GM23248 (cell line): ENCODE measurements at regions not wholly inside any gene's neighbourhood (a gene's known extent, or its start where the extent isn't known, plus 50 kb on each side); places are given as distances from the start of the nearest gene placed in this dataset.

Source experiments
- DNase-seq: peaks from one replicate; pipeline ENCODE4 v3.0.0-alpha.2; 2015
- H2AFZ ChIP-seq: fragments of 200-600 bp; sonication (generic); 2 replicates; pipeline ENCODE4 v1.6.1; 2016; ENCODE audit warnings: antibody characterized with exemption
- H3F3A ChIP-seq: fragments of 200-600 bp; sonication (generic); 2 replicates; pipeline ENCODE4 v1.6.1; 2016; ENCODE audit warnings: mild to moderate bottlenecking, antibody characterized with exemption, mixed run types; ENCODE audit not compliant: insufficient read depth
- H3K27ac ChIP-seq: fragments of 200-600 bp; sonication (generic); 2 replicates; pipeline ENCODE4 v1.5.1; 2016; ENCODE audit warnings: mild to moderate bottlenecking
- H3K27me3 ChIP-seq: fragments of 200-600 bp; sonication (generic); replicated peaks from 2 replicates; pipeline ENCODE4 v1.6.1; 2016; ENCODE audit warnings: mild to moderate bottlenecking; ENCODE audit not compliant: insufficient read depth
- H3K36me3 ChIP-seq: fragments of 200-600 bp; sonication (generic); 2 replicates; pipeline ENCODE4 v1.6.1; 2016; ENCODE audit warnings: low read depth, mild to moderate bottlenecking
- H3K4me1 ChIP-seq: fragments of 200-600 bp; sonication (generic); 2 replicates; pipeline ENCODE4 v1.6.1; 2016; ENCODE audit warnings: mild to moderate bottlenecking; ENCODE audit not compliant: insufficient read depth
- H3K4me2 ChIP-seq: fragments of 200-600 bp; sonication (generic); one replicate; pipeline ENCODE4 v1.6.1; 2016; ENCODE audit warnings: mild to moderate bottlenecking; ENCODE audit not compliant: unreplicated experiment
- H3K4me3 ChIP-seq: fragments of 200-600 bp; sonication (generic); 2 replicates; pipeline ENCODE4 v1.5.1; 2016; ENCODE audit warnings: mild to moderate bottlenecking
- H3K79me2 ChIP-seq: fragments of 200-600 bp; sonication (generic); 2 replicates; pipeline ENCODE4 v1.6.1; 2016; ENCODE audit warnings: mild to moderate bottlenecking; ENCODE audit not compliant: insufficient read depth
- H3K9ac ChIP-seq: fragments of 200-600 bp; sonication (generic); 2 replicates; pipeline ENCODE4 v1.6.1; 2016; ENCODE audit warnings: mild to moderate bottlenecking
- H3K9me2 ChIP-seq: fragments of 200-600 bp; sonication (generic); 2 replicates; pipeline ENCODE4 v1.6.1; 2016; ENCODE audit warnings: mixed run types, mild to moderate bottlenecking, moderate library complexity; ENCODE audit not compliant: insufficient read depth
- H3K9me3 ChIP-seq: fragments of 200-600 bp; sonication (generic); one replicate; pipeline ENCODE4 v1.6.1; 2017; ENCODE audit warnings: low read depth
- H4K20me1 ChIP-seq: fragments of 200-600 bp; sonication (generic); 2 replicates; pipeline ENCODE4 v1.6.0; 2016; ENCODE audit not compliant: insufficient read depth
- EZH2 ChIP-seq: fragments of 200-600 bp; sonication (generic); IDR thresholded peaks from 2 replicates; pipeline ENCODE4 v1.6.1; 2018; ENCODE audit warnings: antibody characterized with exemption, mild to moderate bottlenecking; ENCODE audit not compliant: insufficient read depth, poor library complexity, severe bottlenecking
- EZH2phosphoT487 ChIP-seq: fragments of 200-600 bp; sonication (generic); IDR thresholded peaks from 2 replicates; pipeline ENCODE4 v1.6.1; 2018; ENCODE audit warnings: antibody characterized with exemption, moderate library complexity, mild to moderate bottlenecking, low read depth; ENCODE audit not compliant: insufficient read depth
- WGBS, 2 experiments: methylation state at CpG; one replicate each; pipeline ENCODE4 v1.1.6; 2015 to 2017; ENCODE audit warnings: low lambda C conversion rate in 2 of 2, low coverage in 1 of 2; ENCODE audit errors: missing lambda C conversion rate in 2 of 2; 5-methylcytosine and 5-hydroxymethylcytosine counted together
- in situ Hi-C: fragments of 300-500 bp; cut with MboI; formaldehyde crosslinking; loops from 2 replicates; pipeline ENCODE4 v1.15.0; 2020

DNA sequence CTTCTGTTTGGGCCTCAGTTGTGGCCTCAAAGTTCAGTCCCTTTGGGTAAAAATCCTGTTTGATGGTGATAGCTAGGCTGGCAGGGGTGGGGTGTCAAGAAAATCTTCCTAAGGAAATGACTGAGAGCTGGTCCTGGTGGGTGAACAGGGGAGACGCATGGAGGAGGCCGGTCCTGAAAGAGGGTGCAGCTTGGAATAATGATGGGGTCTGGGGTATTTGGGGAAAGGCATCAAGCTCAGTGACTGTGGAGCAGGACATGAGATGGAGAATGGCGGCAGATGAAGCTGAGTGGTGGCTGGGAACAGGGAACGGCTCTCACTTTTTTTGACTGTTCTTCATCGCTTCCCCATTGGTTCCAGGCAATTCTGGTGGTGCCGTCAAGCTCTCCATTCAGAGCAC is 140.7 kb upstream of the PKDCC start:
- in situ Hi-C loops: no loop called here
- 95% methylated on average over 6 of the region's 6 CpGs for WGBS, 2 experiments

DNA sequence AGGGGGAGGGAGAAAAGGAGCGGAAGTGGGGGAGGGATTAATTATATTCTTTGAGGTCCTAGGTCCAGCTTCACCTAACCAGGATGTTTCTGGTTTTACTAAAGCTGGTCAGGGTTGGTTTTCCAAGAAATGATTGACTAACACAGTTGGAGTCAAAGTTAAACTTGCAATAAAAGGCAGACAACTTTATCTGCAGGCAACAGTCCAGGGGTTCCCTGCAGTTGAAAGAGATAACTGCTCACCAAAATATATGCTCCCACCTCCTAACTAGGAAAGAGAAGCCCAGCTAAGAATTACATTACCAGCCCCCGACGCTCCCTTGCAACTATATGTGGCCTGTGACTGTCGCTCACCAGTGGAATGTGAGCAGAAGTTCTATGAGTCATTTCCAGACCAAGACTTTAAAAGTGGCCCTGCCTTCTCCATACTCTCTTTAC is 140.0 kb upstream of the PKDCC start:
- Histone ChIP-seq H3K4me1 (peaks cover 29% of the 10 kb centered on the region), H3K27ac (no peak overlapping the region), H3K27me3 (no peaks in the 10 kb centered on the region), H2AFZ (no peak overlapping the region), H3K9me3 (no peaks in the 10 kb centered on the region), H3K79me2 (no peaks in the 10 kb centered on the region), H3K9me2 (no peaks in the 10 kb centered on the region), H3K9ac (no peak overlapping the region), H3F3A (no peaks in the 10 kb centered on the region), H4K20me1 (no peaks in the 10 kb centered on the region), H3K4me2 (no peak overlapping the region), H3K4me3 (no peak overlapping the region), H3K36me3 (no peaks in the 10 kb centered on the region)
- in situ Hi-C loops: no loop called here
- WGBS, 2 experiments: 54 to 69% methylated on average over 4 of the region's 4 CpGs
- TF ChIP-seq EZH2phosphoT487 (no peak), EZH2 (no peak)
- DNase-seq: peak; percentile 62

More for the DNA sequence above, 140.7 kb upstream of the PKDCC start:
- no peaks in the 10 kb centered on the region for H3K27me3 ChIP-seq
- H3F3A ChIP-seq: no peaks in the 10 kb centered on the region
- H3K4me1 ChIP-seq: peaks cover 29% of the 10 kb centered on the region
- no peak overlapping the region for H3K4me2 ChIP-seq
- H2AFZ ChIP-seq: no peak overlapping the region
- no peaks in the 10 kb centered on the region for H3K9me3 ChIP-seq
- no peaks in the 10 kb centered on the region for H3K9me2 ChIP-seq
- H3K9ac ChIP-seq: no peak overlapping the region
- H3K27ac ChIP-seq: no peak overlapping the region
- no peaks in the 10 kb centered on the region for H3K36me3 ChIP-seq
- TF ChIP-seq EZH2: no peak
- no peak for TF ChIP-seq EZH2phosphoT487
- no peaks in the 10 kb centered on the region for H4K20me1 ChIP-seq
- DNase-seq: no peak
- no peak overlapping the region for H3K4me3 ChIP-seq
- no peaks in the 10 kb centered on the region for H3K79me2 ChIP-seq

DNA sequence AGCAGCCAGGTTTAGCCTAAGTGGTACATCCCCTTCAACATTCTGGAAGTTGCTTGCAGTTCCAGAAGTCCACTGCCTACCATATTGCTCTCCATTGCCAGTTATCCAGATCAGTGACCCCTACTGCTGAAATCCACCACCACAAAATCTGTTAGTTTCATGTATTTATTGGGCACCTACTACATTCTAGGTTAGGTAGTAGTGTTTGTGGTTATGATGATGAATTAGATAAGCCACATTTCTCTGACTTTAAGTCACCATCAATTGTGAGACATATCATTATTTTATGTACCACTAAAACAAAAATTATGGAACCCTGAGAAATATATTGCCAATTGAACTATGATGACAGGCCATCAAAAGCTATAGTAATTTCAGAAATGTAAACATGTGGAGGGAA is 139.5 kb upstream of the PKDCC start:
- Histone ChIP-seq H4K20me1 (no peaks in the 10 kb centered on the region), H3K27ac (no peak overlapping the region), H3K79me2 (no peaks in the 10 kb centered on the region), H3K9me2 (no peaks in the 10 kb centered on the region), H3K9me3 (no peaks in the 10 kb centered on the region), H3K4me3 (no peak overlapping the region), H3K36me3 (no peaks in the 10 kb centered on the region), H3K4me1 (peaks cover 24% of the 10 kb centered on the region), H2AFZ (no peak overlapping the region), H3K27me3 (no peaks in the 10 kb centered on the region), H3K9ac (no peak overlapping the region), H3K4me2 (no peak overlapping the region), H3F3A (no peaks in the 10 kb centered on the region)
- in situ Hi-C loops: no loop called here
- TF ChIP-seq EZH2phosphoT487: no peak
- TF ChIP-seq EZH2: no peak
- no peak for DNase-seq

DNA sequence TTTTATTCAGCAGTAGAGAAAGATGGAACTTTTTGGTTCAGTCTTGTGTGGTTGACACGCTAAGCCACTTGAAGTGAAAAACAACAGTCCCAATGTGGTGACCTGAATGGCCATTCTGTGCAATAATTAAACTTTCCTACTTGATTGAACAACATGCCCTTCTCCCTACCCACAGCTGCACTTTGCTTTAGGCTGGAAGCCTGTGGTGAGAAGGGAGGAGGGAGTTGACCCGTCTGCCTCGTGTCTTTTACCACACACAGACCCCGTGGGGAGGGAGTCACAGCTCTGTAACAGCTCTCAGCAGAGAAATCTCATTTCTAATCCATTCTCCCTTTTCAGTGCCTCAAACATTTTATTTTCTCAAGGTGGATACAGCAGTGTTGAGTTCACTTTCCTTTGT is 138.2 kb upstream of the PKDCC start:
- no peaks in the 10 kb centered on the region for H3K27me3 ChIP-seq
- TF ChIP-seq EZH2: no peak
- no peak for TF ChIP-seq EZH2phosphoT487
- no peaks in the 10 kb centered on the region for H3F3A ChIP-seq
- H3K4me3 ChIP-seq: no peak overlapping the region
- in situ Hi-C loops: no loop called here
- H3K9me3 ChIP-seq: no peaks in the 10 kb centered on the region
- no peaks in the 10 kb centered on the region for H3K79me2 ChIP-seq
- 74 to 75% methylated on average over 4 of the region's 4 CpGs for WGBS, 2 experiments
- H3K9me2 ChIP-seq: no peaks in the 10 kb centered on the region
- H2AFZ ChIP-seq: no peak overlapping the region
- peak overlapping the region; percentile 16; the same call in 1 of the 2 replicates for H3K27ac ChIP-seq
- peaks cover 14% of the 10 kb centered on the region for H3K4me1 ChIP-seq
- no peaks in the 10 kb centered on the region for H4K20me1 ChIP-seq
- no peak for DNase-seq
- no peak overlapping the region for H3K4me2 ChIP-seq
- H3K36me3 ChIP-seq: no peaks in the 10 kb centered on the region
- no peak overlapping the region for H3K9ac ChIP-seq

DNA sequence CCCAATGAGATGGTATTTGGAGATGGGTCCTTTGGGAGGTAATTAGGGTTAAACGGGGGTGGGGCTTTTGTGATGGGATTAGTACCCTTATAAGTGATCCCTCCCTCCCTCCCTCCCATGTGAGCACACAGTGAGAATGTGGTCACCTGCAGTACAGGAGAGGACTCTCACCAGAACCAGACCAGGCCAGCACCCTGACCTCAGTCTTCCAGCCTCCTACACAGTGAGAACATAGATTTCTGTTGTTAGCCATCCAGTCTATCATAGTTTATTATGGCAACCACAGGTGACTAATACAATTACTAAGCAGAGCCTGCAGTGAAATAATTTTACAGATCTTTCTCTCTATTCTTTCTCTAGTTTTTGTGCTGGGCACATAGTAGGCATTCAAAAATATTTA is 137.7 kb upstream of the PKDCC start:
- DNase-seq: peak; percentile 90
- in situ Hi-C loops: no loop called here

More for the DNA sequence above, 137.7 kb upstream of the PKDCC start:
- no peak for TF ChIP-seq EZH2phosphoT487
- TF ChIP-seq EZH2: no peak
- Histone ChIP-seq H3K9ac (peak overlapping the region; percentile 9; the same call in 1 of the 2 replicates), H4K20me1 (no peaks in the 10 kb centered on the region), H3F3A (no peaks in the 10 kb centered on the region), H3K79me2 (no peaks in the 10 kb centered on the region), H3K36me3 (no peaks in the 10 kb centered on the region), H3K27me3 (no peaks in the 10 kb centered on the region), H3K4me2 (no peak overlapping the region), H3K9me3 (no peaks in the 10 kb centered on the region), H3K27ac (peak overlapping the region; percentile 49), H3K4me3 (no peak overlapping the region), H3K4me1 (peaks cover 14% of the 10 kb centered on the region), H2AFZ (no peak overlapping the region), H3K9me2 (no peaks in the 10 kb centered on the region)
- 60% methylated on average over 1 of the region's 1 CpG; no CpG with 5 or more reads in 1 of the 2 experiments for WGBS, 2 experiments
